ENCODE measurements at regions not wholly inside any gene's neighbourhood (a gene's known extent, or its start where the extent isn't known, plus 50 kb on each side); places are given as distances from the start of the nearest gene placed in this dataset.

GRCh38 chr4:178481564-178481963 lies 1039.3 kb upstream of the AGA start:
- no peak for TF ChIP-seq CTCF (IDR thresholded peaks at IDR 0.05)
- no peak for TF ChIP-seq POLR2A (IDR thresholded peaks at IDR 0.05)
